ENCODE measurements at regions not wholly inside any gene's neighbourhood (a gene's known extent, or its start where the extent isn't known, plus 50 kb on each side); places are given as distances from the start of the nearest gene placed in this dataset.

DNA sequence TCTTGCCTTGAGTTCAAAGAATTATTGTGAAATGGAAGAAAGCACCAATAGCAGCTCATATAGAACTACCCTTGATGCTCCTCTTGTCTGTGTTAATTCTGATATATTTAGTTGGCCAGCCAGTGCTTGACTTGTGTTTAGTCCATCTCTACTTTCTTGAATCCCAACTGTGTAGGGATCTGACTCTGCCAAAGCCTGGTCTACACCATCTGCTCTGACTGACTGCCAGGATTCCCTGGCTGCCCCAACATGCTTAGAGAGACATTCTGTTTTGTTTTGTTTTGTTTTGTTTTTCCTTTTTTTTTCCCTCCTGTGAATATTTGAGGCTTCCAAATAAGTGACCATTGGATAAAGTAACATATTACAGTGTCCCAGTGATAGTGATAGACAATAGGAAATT is 953.7 kb upstream of the MANEA start:
- Histone ChIP-seq H3K4me2 (ENCODE audit: low read length) (no peak overlapping the region), H3K27me3 (ENCODE audit: control insufficient read depth, insufficient read depth, low read length) (no peaks in the 10 kb centered on the region), H3K36me3 (ENCODE audit: control insufficient read depth, insufficient read depth, low read length) (no peaks in the 10 kb centered on the region), H2AFZ (no peak overlapping the region), H3K9me3 (ENCODE audit: control insufficient read depth, low read length) (no peaks in the 10 kb centered on the region), H3K4me1 (no peaks in the 10 kb centered on the region), H3K27ac (no peak overlapping the region), H3K79me2 (no peaks in the 10 kb centered on the region), H3K9ac (no peak overlapping the region), H3K4me3 (ENCODE audit: low read depth, low read length) (no peak overlapping the region)
- TF ChIP-seq, protein P1, sequence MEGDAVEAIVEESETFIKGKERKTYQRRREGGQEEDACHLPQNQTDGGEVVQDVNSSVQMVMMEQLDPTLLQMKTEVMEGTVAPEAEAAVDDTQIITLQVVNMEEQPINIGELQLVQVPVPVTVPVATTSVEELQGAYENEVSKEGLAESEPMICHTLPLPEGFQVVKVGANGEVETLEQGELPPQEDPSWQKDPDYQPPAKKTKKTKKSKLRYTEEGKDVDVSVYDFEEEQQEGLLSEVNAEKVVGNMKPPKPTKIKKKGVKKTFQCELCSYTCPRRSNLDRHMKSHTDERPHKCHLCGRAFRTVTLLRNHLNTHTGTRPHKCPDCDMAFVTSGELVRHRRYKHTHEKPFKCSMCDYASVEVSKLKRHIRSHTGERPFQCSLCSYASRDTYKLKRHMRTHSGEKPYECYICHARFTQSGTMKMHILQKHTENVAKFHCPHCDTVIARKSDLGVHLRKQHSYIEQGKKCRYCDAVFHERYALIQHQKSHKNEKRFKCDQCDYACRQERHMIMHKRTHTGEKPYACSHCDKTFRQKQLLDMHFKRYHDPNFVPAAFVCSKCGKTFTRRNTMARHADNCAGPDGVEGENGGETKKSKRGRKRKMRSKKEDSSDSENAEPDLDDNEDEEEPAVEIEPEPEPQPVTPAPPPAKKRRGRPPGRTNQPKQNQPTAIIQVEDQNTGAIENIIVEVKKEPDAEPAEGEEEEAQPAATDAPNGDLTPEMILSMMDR (IDR thresholded peaks at IDR 0.05) = no peak

GRCh38 chr6:94622783-94623182 is 954.6 kb upstream of the MANEA start:
- no peak overlapping the region for H3K27ac ChIP-seq
- no peak overlapping the region for H3K4me2 ChIP-seq (ENCODE audit: low read length)
- H3K9me3 ChIP-seq (ENCODE audit: control insufficient read depth, low read length) = no peaks in the 10 kb centered on the region
- no peaks in the 10 kb centered on the region for H3K4me1 ChIP-seq
- no peaks in the 10 kb centered on the region for H3K36me3 ChIP-seq (ENCODE audit: control insufficient read depth, insufficient read depth, low read length)
- no peaks in the 10 kb centered on the region for H3K27me3 ChIP-seq (ENCODE audit: control insufficient read depth, insufficient read depth, low read length)
- H3K4me3 ChIP-seq (ENCODE audit: low read depth, low read length) = no peak overlapping the region
- H3K79me2 ChIP-seq = no peaks in the 10 kb centered on the region
- H2AFZ ChIP-seq = no peak overlapping the region
- no peak overlapping the region for H3K9ac ChIP-seq
- TF ChIP-seq, protein P1 (IDR thresholded peaks at IDR 0.05) = no peak

GRCh38 chr6:94600636-94601035 is 976.7 kb upstream of the MANEA start:
- Histone ChIP-seq H3K27me3 (ENCODE audit: control insufficient read depth, insufficient read depth, low read length) (no peaks in the 10 kb centered on the region), H3K36me3 (ENCODE audit: control insufficient read depth, insufficient read depth, low read length) (no peaks in the 10 kb centered on the region), H3K9me3 (ENCODE audit: control insufficient read depth, low read length) (no peaks in the 10 kb centered on the region), H3K4me2 (ENCODE audit: low read length) (no peak overlapping the region), H3K9ac (no peak overlapping the region), H3K79me2 (no peaks in the 10 kb centered on the region), H2AFZ (no peak overlapping the region), H3K4me3 (ENCODE audit: low read depth, low read length) (no peak overlapping the region), H3K27ac (no peak overlapping the region), H3K4me1 (no peaks in the 10 kb centered on the region)
- TF ChIP-seq, protein P1 (IDR thresholded peaks at IDR 0.05) = no peak

GRCh38 chr6:94597487-94597886 is 979.8 kb upstream of the MANEA start:
- H3K27me3 ChIP-seq (ENCODE audit: control insufficient read depth, insufficient read depth, low read length) = no peaks in the 10 kb centered on the region
- no peak overlapping the region for H3K27ac ChIP-seq
- H3K4me3 ChIP-seq (ENCODE audit: low read depth, low read length) = no peak overlapping the region

DNA sequence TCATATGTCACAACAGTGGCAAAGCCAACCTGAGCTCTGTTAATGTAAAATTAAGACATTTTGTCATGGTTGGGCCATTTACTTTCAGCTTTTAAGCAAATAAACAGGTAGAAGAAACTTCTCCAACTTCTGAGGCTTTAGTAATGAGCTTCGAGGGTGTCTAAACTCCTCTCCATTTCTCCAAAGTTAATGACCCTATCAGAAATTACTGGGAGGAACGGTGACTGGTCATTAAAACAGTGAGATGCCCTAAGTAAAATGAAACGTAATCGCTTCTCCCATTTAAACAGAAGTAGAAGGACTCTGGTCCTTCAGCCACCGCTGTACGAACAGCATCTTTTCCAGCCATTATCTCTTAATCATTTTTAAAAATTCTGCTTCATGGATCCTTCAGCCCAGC is 986.9 kb upstream of the MANEA start:
- H3K9me3 ChIP-seq (ENCODE audit: control insufficient read depth, low read length) = no peaks in the 10 kb centered on the region
- TF ChIP-seq, protein P1 (IDR thresholded peaks at IDR 0.05) = no peak
- no peak overlapping the region for H3K4me2 ChIP-seq (ENCODE audit: low read length)
- H3K4me3 ChIP-seq (ENCODE audit: low read depth, low read length) = no peak overlapping the region
- H3K27ac ChIP-seq = no peak overlapping the region
- H3K79me2 ChIP-seq = no peaks in the 10 kb centered on the region
- H2AFZ ChIP-seq = no peak overlapping the region
- H3K9ac ChIP-seq = no peak overlapping the region
- H3K36me3 ChIP-seq (ENCODE audit: control insufficient read depth, insufficient read depth, low read length) = no peaks in the 10 kb centered on the region
- H3K27me3 ChIP-seq (ENCODE audit: control insufficient read depth, insufficient read depth, low read length) = no peaks in the 10 kb centered on the region
- no peaks in the 10 kb centered on the region for H3K4me1 ChIP-seq

More at GRCh38 chr6:94597487-94597886, 979.8 kb upstream of the MANEA start:
- no peak overlapping the region for H3K9ac ChIP-seq
- no peaks in the 10 kb centered on the region for H3K4me1 ChIP-seq
- H3K79me2 ChIP-seq = no peaks in the 10 kb centered on the region
- H3K36me3 ChIP-seq (ENCODE audit: control insufficient read depth, insufficient read depth, low read length) = no peaks in the 10 kb centered on the region
- no peak overlapping the region for H2AFZ ChIP-seq
- TF ChIP-seq, protein P1 (IDR thresholded peaks at IDR 0.05) = no peak
- no peak overlapping the region for H3K4me2 ChIP-seq (ENCODE audit: low read length)
- no peaks in the 10 kb centered on the region for H3K9me3 ChIP-seq (ENCODE audit: control insufficient read depth, low read length)
